Right atrium auricular region (tissue), 2 donors: ENCODE measurements at regions not wholly inside any gene's neighbourhood (a gene's known extent, or its start where the extent isn't known, plus 50 kb on each side); places are given as distances from the start of the nearest gene placed in this dataset.
A peak's percentile ranks its signal among the peaks of the same experiment; 100 is the strongest.

Source experiments
- DNase-seq: peaks from one replicate; pipeline ENCODE4 v3.0.0-alpha.2; 2019; ENCODE audit warnings: low spot score
- H3K27ac ChIP-seq, 2 donors: fragments of 200-600 bp; sonication (generic); 1 replicate in 1 of 2; 2 replicates in 1 of 2; pipeline ENCODE4 v1.5.1; 2016 to 2019
- H3K27me3 ChIP-seq, 2 donors: fragments of 200-600 bp; sonication (generic); one replicate each; pipeline versions ENCODE4 v1.5.1 to v1.6.0; 2017 to 2019
- H3K36me3 ChIP-seq: fragments of 200-600 bp; sonication (generic); one replicate; pipeline ENCODE4 v1.5.1; 2016
- H3K4me1 ChIP-seq, 2 donors: fragments of 200-600 bp; sonication (generic); one replicate each; pipeline versions ENCODE4 v1.5.1 to v1.6.0; 2017 to 2019
- H3K4me3 ChIP-seq, 2 donors: fragments of 200-600 bp; sonication (generic); 1 replicate in 1 of 2; 2 replicates in 1 of 2; pipeline ENCODE4 v1.5.1; 2017 to 2019; ENCODE audit warnings: mild to moderate bottlenecking in 1 of 2, moderate library complexity in 1 of 2
- H3K9me3 ChIP-seq, 2 donors: fragments of 200-600 bp; sonication (generic); one replicate each; pipeline ENCODE4 v1.5.1; 2019
- CTCF ChIP-seq, 2 donors: fragments of 200-600 bp; sonication (generic); IDR thresholded peaks; one replicate each; pipeline ENCODE4 v1.5.1; 2019; ENCODE audit warnings: antibody characterized with exemption in 2 of 2

GRCh38 chr5:32850817-32851496 is 139.8 kb downstream of the NPR3 start:
- Histone ChIP-seq H3K4me3 (no peak overlapping the region), H3K9me3 (peaks cover 0 to 6% of the 10 kb centered on the region in 2 donors), H3K27ac (no peak overlapping the region), H3K36me3 (no peaks in the 10 kb centered on the region), H3K4me1 (peaks cover 0 to 5% of the 10 kb centered on the region in 2 donors), H3K27me3 (no peaks in the 10 kb centered on the region)
- no peak for TF ChIP-seq CTCF (IDR thresholded peaks at IDR 0.05)
- no peak for DNase-seq

GRCh38 chr5:32851559-32852173 is 140.5 kb downstream of the NPR3 start:
- Histone ChIP-seq H3K36me3 (no peaks in the 10 kb centered on the region), H3K27ac (no peak overlapping the region), H3K4me3 (no peak overlapping the region), H3K27me3 (no peaks in the 10 kb centered on the region), H3K4me1 (peaks cover 0 to 5% of the 10 kb centered on the region in 2 donors), H3K9me3 (peaks cover 0 to 6% of the 10 kb centered on the region in 2 donors)
- no peak for DNase-seq
- no peak for TF ChIP-seq CTCF (IDR thresholded peaks at IDR 0.05)

- Histone ChIP-seq H3K36me3 (no peaks in the 10 kb centered on the region), H3K27me3 (no peaks in the 10 kb centered on the region), H3K4me3 (no peak overlapping the region), H3K9me3 (peaks cover 0 to 14% of the 10 kb centered on the region in 2 donors), H3K4me1 (peaks cover 0 to 5% of the 10 kb centered on the region in 2 donors), H3K27ac (no peak overlapping the region)
- TF ChIP-seq CTCF (IDR thresholded peaks at IDR 0.05) = peak in 1 of 2 donors; percentile 56
- DNase-seq = peak; percentile 66
Measured at GRCh38 chr5:32852535-32852934, 141.4 kb downstream of the NPR3 start.

GRCh38 chr5:32852976-32853375 is 141.9 kb downstream of the NPR3 start:
- H3K4me3 ChIP-seq = no peak overlapping the region
- H3K27me3 ChIP-seq = no peaks in the 10 kb centered on the region
- H3K27ac ChIP-seq = no peak overlapping the region
- H3K4me1 ChIP-seq = peaks cover 0 to 5% of the 10 kb centered on the region in 2 donors
- no peak for DNase-seq
- no peaks in the 10 kb centered on the region for H3K36me3 ChIP-seq
- H3K9me3 ChIP-seq = peaks cover 0 to 18% of the 10 kb centered on the region in 2 donors
- no peak for TF ChIP-seq CTCF (IDR thresholded peaks at IDR 0.05)

GRCh38 chr5:32854473-32854872 is 143.4 kb downstream of the NPR3 start:
- no peak for DNase-seq
- Histone ChIP-seq H3K9me3 (peaks cover 0 to 33% of the 10 kb centered on the region in 2 donors), H3K4me1 (peaks cover 0 to 5% of the 10 kb centered on the region in 2 donors), H3K27ac (no peak overlapping the region), H3K4me3 (no peak overlapping the region), H3K27me3 (no peaks in the 10 kb centered on the region), H3K36me3 (no peaks in the 10 kb centered on the region)
- TF ChIP-seq CTCF (IDR thresholded peaks at IDR 0.05) = no peak
